Superior temporal gyrus (tissue), 1 donor: ENCODE measurements at regions not wholly inside any gene's neighbourhood (a gene's known extent, or its start where the extent isn't known, plus 50 kb on each side); places are given as distances from the start of the nearest gene placed in this dataset.
"Not testable (repeated sequence)": the region's sequence is repeated elsewhere in the genome, so short reads cannot be mapped to it uniquely, and the experiment has no call there.

Experiments used
- DNase-seq: peaks from one replicate; pipeline ENCODE4 v3.0.0-alpha.2; 2016; ENCODE audit errors: extremely low spot score

DNA sequence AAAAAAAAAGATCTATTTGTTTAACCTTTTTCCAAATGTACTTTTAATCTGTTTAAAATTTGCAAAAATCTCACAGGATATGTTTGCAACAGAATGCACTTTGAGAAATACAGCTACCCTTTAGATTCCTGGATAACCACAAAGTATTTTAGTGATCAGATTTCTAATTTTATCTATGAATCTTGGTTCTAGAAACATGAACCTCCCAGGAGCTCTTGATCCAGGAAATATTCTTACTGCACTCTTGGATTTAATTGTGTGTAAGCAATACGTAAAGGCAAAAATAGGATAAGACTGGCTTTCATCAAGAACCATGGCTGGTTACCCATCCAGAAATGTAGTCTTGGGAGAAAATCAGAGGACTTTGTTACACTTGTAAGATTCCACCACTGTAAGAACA lies 1581.8 kb upstream of the WWC1 start:
- no peak for DNase-seq

DNA sequence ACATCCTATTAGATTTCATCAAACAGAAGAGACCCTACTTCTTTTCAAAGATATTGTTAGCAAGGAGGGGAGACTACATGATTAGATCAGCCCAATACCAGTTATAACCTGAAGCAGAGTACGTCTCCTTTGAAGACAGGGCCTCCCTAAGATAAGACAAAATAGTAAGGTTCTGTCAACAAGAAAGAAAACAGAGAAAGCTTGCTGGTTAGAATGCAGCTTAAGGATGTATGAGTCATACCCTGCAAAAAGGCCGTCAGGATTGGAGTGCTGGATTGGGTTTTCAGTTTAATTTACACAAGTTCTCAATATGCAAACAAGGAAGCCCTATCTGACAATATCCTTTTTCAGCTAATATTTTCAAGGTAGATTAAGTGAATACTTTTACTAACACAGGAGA lies 1581.2 kb upstream of the WWC1 start:
- DNase-seq: no peak

DNA sequence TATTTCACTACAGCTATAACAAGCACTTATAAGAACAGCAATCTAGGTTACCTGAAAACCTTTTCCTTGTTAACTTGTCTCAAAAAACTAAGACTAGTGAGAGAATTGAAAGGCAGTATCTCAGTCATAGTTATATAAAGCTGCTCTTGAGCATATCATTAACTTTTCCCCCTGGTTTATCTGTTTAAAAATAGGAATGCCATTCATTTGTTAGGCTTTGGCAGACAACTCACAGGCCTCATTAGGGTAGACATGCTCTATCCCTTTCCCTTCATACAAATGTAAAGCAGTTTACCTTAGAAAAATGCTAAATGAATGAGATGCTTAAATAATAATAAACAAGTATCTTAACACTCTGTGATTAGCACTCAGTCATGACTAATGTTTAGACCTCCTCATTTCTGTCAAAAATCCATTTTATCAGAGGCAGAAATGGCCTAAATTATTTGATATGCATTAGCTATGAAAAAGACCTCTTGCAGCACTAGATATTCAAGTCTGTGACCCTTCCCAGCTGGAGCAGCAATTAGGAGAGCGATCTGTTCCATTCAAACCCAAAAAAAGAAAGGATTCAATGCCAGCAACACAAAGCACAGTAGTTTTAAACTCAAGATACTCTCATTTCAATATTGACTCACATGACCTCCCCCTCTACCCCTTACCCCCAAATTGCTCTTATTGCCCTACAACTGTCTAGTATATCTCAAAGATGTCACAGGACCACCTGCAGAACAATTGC lies 1578.8 kb upstream of the WWC1 start:
- DNase-seq: no peak

DNA sequence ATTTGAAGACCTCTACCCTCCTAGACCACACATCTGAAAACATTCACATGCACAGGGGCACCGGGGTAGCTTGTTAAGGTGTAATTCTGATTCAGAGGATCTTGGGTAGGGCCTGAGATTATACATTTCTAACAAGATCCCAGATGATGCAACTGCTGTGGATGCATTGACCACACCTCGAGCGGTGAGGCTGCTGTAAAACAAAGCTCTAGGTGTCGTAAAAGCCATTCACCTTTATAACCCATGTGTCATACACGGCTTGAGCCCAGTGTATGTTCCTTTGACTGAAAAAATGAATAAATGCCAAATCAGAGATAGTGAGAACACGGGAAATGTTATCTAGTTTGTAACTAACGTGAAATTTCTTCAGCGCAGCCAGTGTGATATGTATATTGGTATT lies 1578.2 kb upstream of the WWC1 start:
- DNase-seq: no peak

DNA sequence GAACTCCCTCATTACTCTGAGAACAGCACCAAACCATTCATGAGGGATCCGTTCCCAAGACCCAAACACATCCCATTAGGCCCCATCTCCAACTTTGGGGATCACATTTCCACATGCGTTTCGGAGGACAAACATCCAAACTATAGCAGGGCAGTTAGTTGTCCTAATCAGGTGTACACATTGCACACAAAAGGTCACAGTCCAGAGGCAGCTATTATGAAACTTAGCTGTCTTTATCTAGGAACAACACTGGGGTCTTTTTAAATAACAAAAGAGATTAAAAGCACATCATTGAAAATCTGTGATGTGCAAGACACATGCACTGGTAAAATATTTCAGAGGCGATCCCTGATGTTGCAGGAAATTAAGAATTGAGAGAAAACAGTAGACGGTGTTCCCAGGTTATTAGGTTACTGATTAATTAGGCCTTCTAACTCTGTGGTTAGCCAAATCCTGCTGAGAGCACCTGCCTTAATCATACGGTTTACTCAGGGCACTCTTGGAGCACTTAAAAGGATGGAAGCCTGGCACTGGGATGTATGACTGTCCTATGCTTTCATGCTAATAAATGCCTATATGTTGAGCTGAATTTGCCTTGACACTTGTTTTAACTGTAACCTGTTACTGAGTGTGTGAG lies 1574.5 kb upstream of the WWC1 start:
- DNase-seq: no peak

DNA sequence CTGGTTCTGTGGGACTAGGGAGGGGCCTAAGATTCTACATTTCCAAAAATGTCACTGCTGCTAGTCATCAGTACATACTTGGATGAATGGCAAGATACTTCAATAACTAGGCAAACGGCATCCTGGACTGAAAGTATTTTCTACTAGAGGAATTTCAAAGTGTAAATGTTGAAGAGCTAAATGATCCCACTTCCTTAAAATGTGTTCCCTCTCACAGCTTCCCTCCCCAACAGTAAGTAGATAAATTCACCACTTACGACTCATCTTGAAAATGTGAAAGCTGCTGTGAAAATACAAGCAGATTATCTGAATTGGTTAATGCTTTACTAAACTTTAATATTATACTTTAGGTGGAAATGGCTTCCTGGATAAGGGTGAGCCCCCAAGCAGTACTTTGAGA lies 1571.5 kb upstream of the WWC1 start:
- DNase-seq: no peak

DNA sequence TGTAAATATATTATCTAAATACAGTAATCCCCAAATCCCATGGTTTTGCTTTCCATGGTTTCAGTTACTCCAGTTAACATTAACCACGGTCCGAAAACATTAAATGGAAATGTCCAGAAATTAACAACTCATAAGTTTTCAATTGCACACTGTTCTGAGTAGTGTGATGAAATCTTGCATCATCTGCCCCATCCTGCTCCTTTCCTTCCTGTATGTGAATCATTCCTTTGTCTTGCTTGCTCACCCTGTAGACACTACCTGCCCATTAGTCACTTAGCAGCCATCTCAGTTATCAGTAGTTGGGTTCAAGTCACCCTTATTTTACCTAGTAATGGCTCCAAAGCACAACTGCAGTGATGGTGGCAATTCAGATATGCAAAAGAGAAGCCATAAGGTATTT lies 1568.5 kb upstream of the WWC1 start:
- DNase-seq: no peak

DNA sequence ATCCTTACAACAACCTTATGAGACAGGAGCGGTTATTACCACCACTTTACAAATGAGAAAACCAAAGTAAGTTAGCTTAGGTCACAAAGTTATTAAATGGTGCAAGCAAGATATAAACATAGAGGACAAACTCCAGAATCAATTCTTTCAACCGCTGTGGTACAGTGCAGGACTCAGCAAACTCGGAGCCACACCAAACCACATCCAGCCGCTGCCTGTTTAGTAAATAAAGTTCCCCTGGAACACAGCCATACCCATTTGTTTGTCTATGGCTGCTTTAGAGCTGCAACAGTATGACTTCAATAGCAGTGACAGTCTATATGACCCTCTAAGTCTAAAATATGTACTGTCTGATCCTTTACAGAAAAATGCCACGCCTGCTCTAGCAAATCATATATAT lies 1567.2 kb upstream of the WWC1 start:
- no peak for DNase-seq

DNA sequence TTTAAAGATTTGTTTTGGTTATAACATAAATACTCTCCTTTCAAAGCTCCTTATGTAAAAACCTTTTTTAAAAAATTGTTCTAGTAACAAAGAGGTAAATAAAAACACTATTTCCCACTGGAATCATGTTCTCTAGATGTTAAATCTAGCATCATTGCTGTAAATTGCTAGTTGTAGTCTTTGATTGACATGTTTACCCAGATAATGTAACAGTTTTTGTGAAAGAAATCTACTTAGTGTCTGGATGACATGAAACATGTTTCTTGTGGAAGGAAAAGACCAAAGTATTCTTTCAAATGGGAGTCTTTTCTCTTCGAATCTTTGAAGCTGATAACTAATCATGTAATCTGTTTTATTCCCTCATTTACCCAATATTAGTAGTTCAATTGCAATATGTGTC lies 1565.9 kb upstream of the WWC1 start:
- no peak for DNase-seq

DNA sequence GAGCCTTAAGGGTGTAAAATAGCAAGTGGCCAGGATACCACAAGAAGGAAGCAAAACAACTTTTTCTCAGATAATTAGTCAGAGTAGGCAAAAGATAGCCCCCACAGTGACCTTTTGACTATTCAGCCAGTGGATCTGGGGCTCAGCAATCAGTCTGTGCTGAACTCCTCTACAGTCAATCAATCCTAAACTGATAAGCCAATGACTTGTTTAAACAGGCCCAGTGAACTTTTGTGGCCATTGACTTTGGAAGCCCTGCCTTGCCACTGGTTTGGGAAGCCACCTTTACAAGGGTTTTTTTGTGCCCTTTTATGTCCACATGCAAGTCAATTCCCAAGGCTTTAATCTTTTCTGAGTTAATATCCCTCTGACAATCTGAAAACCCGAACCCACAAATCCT lies 1565.0 kb upstream of the WWC1 start:
- DNase-seq: no peak

DNA sequence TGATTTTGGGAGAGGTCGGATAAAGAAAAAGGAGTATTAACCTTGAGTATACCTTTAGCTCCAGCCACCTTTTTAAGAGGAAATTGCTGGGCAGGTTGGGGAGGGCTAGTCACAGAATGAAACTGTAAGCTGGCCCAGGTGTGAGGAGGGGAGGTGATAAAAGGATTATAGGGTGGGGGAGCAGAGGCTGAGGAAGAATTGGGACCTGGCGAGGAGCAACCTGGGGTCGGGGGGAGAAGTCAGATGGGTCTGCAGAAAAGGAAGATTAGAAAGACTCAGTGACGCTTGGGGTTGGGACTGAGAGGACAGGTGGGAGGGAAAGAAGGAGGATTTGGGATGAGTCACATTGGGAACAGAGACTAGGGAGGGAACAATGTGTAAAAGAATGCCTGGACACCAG lies 1548.5 kb upstream of the WWC1 start:
- not testable (repeated sequence) for DNase-seq

DNA sequence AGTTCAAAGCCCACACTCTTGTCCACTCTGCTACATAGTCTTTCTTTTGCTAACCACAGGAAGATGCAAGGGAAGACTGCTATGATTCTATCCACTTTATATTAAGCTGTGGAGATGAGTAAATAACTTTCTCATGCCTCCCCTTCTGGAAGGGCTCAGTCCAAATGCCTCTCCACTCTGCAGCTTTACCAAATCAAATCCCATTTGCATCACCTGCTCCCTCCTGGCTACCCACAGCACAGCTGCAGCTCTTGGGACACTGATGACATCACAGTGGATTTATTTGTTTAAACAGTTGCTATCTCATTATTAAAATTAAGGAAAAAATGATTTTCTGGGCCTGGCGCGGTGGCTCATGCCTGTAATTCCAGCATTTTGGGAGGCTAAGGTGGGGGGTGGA lies 1544.9 kb upstream of the WWC1 start:
- no peak for DNase-seq

DNA sequence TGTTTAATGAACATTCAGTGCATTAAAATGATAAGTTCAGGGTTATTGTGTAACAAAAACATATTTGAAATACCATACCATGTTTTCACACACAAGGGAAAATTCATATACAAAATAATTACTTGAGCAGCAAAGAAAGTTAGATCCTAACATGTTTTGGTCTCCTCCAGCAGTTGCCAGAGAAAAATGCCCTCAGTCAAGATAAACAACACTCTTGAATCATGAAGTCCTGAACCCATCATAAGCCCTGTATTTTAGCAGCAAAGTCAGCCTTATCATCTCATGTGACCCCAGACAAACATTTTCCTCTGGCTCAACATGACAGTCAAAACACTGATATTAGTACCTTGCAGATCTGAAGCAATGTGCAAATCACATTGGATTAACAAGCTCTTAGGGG lies 1541.1 kb upstream of the WWC1 start:
- DNase-seq: no peak

DNA sequence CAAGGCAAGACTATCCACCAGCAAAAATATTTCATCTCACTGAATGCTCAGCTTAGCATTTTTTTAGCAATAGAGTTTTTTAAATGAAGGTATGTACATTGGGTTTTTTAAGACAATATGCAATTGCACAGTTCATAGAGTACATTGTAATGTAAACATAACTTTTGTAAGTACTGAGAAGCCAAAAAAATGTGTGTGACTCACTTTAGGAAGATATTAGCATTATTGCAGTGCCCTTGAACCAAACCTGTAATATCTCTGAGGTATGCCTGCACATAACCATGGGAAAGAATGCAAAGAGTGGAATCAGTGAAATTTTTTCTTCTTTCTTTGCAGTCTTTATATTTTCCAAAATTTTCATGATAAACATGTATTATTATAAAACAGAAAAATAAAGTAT lies 1533.3 kb upstream of the WWC1 start:
- no peak for DNase-seq

DNA sequence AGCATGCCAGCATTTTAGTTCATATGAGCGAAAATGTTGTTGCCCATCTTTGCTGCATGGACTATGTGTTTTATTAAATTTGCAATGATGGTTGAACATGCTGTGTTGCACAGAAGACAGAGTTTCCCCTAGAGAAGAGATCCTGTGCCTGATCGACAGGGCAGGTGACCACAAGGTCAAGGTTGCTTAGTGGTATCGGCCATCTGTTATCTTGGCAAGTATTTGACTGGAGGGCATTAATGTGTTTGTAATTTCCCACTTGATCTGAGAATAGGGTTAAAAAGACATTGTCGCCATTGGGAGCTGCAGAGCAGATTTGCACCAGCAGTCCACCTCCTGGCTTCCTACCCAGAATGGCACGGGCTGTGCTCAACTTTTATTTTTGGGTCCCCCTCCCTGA lies 1523.6 kb upstream of the WWC1 start:
- DNase-seq: no peak

DNA sequence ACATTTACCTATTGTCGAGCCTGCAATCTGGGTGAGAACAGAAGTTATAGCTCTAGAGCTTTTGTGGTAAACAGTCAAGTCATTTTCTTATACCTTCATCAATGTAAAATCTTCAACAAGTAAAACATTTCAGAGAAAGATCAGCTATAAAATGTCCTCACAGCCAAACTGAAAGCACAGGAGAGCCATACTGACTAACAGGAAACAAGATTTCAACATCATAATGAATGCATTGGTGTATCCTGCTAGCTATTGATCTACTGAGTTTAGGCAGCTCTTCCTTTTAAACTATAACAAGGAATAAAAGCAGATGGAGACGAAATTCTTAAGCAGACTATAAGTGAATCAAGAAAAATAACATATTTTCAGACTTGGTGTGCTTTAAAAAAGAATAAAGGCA lies 1522.9 kb upstream of the WWC1 start:
- DNase-seq: no peak

DNA sequence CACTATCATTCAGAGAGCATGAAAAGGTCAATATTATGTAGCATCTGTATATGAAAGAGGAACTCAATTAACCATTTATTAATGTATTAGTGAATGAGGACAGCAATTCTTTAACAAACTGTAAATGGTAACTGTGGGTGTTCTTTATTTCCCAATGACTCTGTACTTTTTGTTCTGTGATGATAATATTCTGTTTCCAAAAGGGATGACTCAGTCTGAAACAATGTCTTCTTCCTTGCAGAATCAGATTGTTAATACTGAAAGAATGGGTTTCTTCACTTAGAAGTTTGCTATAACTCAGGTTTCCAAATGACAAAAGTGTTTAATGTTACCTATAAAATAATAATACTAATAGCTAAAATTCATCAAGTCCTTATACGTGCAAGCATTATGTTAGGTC lies 1518.7 kb upstream of the WWC1 start:
- no peak for DNase-seq

DNA sequence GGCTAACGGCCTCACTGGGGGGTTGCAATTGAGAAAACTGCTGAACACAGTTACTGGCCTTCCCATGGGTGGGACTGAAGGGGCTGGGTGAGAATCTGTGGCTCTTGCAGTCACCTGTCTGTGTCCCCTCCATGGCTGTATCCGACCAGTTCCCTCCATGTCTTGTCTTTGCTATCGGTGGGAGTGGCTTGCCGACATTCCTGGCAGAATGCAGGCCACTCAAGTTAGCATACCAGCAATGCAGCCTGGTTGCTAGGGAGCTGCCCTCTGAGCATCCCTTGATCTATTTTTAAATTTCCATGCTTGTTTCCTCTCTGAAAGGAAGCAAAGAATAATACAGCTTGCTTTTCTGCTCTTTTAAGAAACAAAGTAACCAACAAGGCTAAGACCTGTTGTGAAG lies 1509.7 kb upstream of the WWC1 start:
- DNase-seq: no peak

DNA sequence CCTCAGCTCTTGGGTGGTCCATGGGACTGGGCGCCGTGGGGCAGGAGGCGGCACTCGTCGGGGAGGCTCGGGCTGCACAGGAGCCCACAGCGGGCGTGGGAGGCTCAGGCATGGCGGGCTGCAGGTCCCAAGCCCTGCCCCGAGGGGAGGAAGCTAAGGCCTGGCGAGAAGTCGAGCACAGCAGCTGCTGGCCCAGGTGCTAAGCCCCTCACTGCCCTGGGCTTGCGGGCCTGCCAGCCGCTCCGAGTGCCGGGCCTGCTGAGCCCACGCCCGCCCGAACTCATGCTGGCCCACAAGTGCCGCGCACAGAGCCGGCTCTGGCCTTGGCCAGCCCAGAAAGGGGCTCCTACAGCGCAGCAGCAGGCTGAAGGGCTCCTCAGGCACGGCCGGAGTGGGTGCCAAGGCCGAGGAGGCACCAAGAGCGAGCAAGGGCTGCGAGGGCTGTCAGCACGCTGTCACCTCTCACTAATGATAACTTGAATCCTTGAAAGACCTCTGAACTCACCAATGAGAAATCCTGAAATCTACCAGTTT lies 1506.8 kb upstream of the WWC1 start:
- DNase-seq: no peak

DNA sequence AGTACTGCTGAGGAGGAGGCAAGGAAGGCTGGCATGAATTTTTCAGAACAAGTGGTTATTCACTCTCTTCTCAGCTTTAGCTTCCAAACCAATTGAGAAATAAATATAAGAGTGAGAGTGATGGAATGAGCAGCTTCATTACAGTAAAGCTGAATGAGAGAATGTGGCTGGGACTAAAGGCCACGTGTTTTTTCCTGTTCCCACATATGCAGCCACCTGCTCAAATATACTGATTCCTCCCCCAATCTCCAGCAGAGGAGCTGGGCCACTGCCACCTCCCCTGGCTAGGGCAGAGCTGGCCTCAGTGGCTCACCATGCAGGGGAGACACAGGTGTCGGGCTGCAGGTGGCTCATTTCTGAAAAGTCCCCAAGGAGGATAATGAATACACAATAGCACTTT lies 1505.3 kb upstream of the WWC1 start:
- DNase-seq: no peak

DNA sequence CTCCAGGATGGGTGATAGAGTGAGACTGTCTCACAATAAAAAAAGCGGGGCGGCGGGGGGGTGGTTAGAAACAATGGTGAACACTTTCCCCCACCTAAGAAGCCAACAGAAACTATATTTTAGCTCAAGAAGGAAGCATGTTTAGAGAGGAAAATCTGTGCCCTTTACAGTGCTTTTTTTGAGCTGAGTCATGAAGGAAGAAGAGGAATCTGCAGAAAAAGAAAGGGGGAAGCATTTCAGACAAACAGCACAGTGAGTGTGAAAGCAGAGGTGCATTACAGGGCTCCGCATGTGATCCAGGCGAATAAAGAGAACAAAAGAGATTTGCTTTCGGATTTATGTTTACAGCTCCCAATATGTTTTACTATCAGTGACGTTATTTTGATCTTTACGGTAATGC lies 1504.6 kb upstream of the WWC1 start:
- DNase-seq: no peak

DNA sequence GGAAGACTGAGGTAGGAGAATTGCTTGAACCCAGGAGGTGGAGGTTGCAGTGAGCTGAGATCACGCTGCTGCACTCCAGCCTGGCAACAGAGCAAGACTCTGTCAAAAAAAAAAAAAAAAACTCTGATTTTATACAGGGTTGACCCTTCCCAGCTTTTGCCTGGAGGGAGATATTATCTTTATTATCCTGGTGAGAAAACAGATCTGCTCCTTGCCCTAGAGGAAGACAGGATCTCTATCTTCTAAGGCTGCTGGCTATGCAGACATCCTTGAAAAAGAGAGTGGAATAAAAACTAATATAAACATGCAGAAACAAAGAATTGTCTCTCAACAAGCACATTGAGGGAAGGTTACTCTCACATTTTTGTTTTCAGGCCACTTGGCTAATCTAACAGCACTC lies 1503.4 kb upstream of the WWC1 start:
- no peak for DNase-seq

DNA sequence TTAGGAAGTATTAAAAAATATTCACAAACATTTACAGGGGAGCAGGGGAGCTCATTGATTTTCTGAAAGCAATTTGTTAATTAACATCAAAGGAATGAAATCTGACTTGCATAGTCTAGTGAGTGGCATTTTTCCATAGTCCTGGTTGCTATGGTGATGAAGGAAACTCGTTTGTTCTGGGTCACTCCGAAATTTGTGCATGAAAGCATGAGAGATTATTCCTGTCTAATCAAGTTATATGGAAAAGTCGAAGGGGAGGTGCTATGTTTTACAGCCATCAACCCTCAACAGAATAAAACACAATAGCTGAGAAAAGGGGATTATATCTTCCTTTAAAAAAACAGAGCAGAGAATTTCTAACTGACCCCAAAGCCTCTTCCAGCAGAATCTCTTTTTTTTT lies 1495.7 kb upstream of the WWC1 start:
- DNase-seq: no peak

DNA sequence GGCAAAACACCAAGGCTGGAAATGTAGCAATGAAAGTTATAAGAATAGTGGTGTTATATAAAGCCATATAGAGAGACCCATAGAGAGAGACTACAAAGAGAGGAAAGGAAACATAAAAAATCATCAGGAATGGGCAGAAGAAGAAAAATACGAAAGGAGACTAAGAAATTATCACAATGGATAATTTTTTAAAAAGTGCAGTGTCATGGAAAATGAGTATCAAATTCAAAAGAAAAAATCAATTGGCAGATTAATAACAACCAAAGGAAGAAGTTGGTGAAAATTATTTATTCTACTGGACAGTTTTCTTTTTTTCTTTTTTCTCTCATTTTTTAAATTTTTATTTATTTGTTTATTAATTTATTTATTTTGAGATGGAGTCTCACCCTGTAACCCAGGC lies 1488.4 kb upstream of the WWC1 start:
- no peak for DNase-seq
